ENCODE measurements at regions not wholly inside any gene's neighbourhood (a gene's known extent, or its start where the extent isn't known, plus 50 kb on each side); places are given as distances from the start of the nearest gene placed in this dataset.

DNA sequence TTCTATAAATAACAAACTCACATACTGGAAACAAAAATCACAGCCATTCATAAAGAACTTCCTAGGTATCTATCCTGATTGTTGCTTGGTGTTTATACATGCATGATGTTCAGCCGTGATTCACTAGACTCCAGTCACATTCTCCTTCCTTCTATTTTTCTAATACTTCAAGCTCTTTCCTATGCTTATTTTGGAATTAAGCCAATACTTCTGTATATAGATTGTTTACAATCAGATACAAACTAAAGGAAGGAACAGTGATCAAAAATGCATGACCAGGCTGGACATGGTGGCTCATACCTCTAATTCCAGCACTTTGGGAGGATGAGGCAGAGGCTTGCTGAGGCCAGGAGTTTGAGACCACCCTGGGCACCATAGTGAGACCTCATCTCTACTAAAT, 377.5 kb upstream of the IRAK1BP1 start:
- TF ChIP-seq POLR2AphosphoS5 (IDR thresholded peaks at IDR 0.05; ENCODE audit: insufficient read depth in 1 of 2, low read depth in 1 of 2) (no peak), POLR2A (IDR thresholded peaks at IDR 0.05) (no peak), CTCF (IDR thresholded peaks at IDR 0.05) (no peak)
